ENCODE measurements at regions not wholly inside any gene's neighbourhood (a gene's known extent, or its start where the extent isn't known, plus 50 kb on each side); places are given as distances from the start of the nearest gene placed in this dataset.

DNA sequence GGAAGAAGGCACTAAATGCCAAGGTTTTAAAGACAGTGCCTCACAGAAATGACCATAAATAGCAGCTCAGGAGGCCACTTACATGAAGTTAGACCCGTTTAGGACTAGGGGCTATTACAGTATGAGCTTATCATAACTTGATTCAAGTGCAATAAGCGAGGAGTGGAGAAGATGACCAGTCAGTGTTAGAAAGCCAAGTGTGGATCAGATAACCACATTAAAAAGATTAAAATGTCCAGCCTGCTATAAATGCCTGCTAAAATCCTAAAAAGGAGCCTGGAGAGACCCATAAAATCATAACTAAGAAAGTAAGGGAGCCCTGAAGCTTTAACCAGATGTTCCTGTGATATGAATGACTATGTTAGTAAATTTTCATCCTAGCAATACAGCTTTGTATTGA lies 117.5 kb upstream of the ZNF521 start:
- DNase-seq, result no peak

DNA sequence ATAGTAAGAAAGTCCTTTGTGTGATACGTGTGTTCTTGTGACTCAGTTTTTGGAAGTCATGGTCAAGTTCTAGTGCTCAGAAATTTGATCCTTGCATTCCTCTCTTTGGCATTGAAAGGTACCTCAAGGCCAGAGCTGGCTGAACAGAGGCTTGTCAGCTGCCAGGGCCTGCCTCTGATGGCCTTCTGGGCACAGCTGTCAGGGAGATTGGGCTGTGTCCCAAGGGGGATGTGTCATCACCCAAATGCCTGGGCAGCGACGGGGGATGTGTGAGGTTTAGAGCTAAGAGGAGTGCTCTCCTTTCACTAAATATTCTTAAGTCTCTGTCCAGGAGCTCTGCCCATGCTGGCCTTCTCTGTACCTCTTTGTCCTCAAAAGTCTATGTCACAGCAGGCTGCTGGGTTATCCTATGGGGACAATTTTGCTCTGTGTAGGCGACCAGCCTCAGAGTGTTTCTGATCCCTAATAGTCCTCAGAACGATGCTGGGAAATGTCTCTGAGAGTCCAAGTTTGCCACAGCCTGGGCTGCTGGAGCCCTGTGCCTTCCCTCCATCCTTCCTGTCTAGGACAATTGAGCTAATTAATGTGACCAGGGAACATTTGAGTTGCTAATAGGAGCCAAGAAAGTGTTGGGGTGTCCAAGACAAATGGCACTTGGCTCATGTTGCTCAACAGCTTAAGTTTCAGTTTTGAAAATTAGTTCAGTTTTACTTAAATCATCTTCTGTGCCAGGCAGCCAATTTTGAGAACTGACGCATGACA lies 115.4 kb upstream of the ZNF521 start:
- no peak for DNase-seq

DNA sequence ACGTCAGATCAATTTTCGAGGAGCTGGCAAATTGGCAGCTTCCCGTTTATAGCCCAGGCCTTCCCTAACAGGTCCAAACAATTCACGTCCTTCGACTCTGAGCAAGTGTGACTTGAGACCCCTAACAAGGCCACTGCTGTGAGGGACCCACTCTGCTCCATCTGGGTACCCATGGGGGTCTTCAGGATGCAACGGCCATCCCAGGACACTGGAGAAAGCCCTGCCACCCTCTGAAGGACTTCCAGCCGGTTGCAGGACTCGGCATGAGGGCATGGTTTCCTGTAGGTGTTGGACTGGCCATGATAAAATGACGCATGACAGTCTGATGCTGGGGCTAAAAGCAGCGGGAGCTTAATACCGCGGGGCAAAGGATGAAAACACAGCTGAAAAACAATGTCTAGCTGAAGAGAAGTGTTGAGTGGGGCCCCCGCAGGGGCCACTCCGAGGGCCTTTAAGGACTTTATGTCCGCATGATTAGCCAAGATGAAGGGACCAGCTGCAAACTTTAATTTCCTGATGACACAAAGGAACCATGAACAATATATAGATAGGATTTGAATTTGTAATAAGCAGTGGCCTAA lies 113.3 kb upstream of the ZNF521 start:
- no peak for DNase-seq

GRCh38 chr18:25464227-25464626 lies 112.3 kb upstream of the ZNF521 start:
- no peak for DNase-seq

DNA sequence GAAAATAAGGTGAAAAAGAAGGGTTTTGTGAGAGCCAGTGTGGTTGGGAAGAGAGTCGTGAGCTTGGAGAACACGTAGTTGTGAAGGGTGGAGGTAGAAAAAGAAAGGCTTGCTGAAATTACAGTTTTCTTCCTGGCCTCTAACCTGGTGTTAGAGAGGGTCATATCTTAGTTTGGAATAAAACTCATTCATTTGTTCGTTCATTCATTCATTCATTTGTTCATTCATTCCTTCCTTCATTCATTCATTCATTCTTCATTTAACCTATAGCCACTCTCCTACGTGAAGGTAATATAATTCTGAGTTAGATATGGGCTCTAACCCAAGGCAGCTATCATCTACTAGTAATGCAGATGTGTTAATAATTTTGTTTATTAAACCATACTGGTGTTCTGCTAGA lies 111.8 kb upstream of the ZNF521 start:
- no peak for DNase-seq

DNA sequence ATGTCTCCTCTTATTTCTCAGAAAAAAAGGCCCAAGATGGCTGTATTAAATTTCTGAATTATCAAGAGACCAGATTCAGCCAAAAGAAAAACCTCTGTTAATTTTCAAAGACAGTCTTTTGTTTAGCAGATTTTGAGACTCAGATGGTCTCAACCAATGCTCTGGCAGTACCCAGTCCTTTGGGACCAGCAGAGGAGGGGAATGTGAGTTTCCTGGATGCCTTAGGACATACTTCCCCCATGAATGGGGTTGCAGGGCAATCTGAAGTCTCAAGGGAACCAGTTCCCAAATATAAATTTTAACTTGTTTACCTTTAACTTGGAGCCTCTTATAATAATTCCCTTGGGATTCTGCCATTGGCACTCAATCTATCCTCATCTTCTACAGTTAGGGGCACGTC lies 107.8 kb upstream of the ZNF521 start:
- no peak for DNase-seq

DNA sequence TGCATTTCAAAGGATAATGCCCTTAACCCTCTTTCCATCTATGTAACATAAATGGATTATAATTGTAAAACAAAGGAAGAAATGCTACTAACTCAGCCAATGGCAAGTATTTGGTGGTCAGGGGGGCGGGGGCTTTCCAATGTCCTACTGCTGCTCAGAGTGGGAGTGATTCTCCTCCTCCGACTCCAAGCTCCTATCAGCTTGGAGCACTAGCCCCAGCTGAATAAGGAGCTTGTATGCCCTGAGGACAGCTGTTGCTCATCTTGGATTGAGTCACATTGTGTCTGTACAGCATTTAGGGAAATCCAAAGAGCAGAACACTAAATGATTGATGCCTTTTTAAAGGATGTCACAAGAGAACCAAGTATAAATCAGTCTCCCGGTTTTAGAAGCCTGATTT lies 105.6 kb upstream of the ZNF521 start:
- DNase-seq, result no peak

DNA sequence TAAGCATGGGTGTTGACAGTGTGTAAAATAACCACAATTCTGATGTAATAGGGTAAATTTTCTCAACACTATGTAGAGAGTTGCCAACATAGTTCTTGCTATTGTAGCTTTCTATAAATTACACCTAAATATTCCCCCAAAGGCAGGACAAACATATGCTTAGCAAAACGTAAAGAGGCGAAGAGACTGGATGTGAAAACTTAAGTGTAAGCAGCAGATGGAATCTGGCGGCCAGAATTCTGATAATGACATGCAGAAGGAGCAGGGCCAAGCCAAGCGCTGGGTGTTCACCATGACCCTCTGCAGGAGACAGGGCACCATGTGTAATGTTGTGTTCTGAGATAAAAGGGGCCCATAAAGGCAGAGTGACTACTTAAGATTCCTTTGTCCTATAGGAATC lies 105.2 kb upstream of the ZNF521 start:
- DNase-seq, result no peak

- DNase-seq, result no peak
These were observed 104.5 kb upstream of the ZNF521 start for GRCh38 chr18:25456334-25457010.

GRCh38 chr18:25455646-25456045 lies 103.7 kb upstream of the ZNF521 start:
- no peak for DNase-seq

- DNase-seq, result no peak
These were observed 103.2 kb upstream of the ZNF521 start for GRCh38 chr18:25455159-25455558.

- no peak for DNase-seq
These were observed 102.8 kb upstream of the ZNF521 start for GRCh38 chr18:25454730-25455129.

- DNase-seq, result no peak
These were observed 102.3 kb upstream of the ZNF521 start for GRCh38 chr18:25454270-25454659.

GRCh38 chr18:25453556-25454269 lies 101.7 kb upstream of the ZNF521 start:
- DNase-seq, result no peak

DNA sequence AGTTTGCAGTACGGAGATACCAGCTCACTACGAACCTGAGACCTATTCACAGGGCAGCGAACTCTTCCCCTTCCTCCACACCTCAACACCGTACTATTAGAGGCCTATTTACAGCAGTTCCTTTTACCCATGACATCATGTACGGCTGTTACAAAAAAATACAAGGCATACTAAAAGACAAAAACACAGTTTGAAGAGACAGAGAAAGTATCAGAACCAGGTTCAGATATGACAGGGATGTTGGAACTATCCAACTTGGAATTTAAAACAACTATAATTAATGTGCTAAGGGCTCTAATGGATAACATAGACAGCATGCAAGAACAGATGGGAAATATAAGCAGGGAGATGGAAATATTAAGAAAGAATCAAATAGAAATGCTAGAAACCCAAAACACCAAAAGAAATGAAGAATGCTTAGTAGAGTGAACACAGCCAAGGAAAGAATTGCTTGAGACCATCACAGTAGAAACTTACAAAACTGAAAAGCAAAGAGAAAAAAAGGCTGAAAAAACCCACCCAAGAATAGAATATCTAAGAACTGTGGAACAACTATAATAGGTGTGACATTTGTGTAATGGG lies 99.2 kb upstream of the ZNF521 start:
- DNase-seq, result no peak

GRCh38 chr18:25449046-25449445 lies 97.1 kb upstream of the ZNF521 start:
- no peak for DNase-seq

DNA sequence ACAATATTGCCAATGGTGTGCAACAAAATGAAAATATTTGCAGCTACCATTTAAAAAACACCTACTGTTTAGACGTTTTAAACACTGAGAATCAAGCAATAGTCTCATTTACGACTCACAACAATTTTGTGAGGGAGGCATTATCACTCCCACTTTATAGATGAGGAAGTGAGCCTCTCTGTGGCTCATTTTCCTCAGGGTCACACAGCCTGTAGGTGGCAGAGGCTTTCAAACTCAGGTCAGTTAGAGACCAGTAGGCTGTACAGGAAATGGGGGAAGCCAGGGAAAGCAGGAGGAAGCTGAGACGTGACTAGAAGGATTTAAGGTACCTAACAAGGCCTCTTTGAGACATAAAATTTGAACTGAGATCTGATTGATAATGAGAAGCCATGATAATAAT lies 95.0 kb upstream of the ZNF521 start:
- DNase-seq, result no peak

- DNase-seq, result no peak
These were observed 93.5 kb upstream of the ZNF521 start for GRCh38 chr18:25445430-25445829.

DNA sequence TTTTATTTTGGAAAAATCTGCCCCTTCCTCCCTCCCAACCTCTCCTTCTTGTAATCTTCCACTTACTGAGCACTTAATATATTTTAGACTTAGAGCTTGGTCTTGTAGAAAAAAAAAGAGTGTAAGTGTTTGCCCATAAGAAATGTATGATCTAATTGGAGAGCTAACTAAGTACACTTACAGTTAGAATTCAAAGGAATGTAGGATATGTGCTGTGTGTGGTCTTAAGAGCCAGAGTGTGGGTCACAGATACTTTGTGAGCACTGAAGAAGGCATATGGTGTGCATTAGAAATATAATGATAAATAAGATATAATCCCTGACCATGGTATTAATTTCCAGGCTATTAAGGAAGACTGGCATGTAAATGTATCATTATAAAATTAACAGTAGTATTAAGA lies 91.8 kb upstream of the ZNF521 start:
- no peak for DNase-seq

GRCh38 chr18:25435149-25435782 lies 83.3 kb upstream of the ZNF521 start:
- no peak for DNase-seq

DNA sequence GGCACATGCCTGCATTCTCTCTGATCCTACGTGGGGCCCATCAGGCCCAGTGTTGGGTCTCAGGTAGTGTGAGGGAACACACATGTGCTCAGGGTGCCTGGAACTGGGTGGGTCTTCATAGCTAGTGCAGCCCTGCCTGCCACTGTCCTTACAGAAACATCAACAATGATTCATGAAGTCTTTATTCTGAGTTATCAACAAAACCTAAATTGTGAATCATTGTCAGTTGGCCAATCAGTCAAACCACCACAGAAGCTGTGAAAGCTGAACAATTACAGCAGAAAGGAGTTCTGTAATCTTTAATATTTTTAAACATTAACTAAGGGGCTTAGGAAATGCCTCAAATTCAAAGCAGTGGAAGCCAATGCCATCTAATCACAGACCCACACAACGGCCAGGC lies 82.8 kb upstream of the ZNF521 start:
- DNase-seq, result no peak

- DNase-seq, result no peak
These were observed 81.6 kb upstream of the ZNF521 start for GRCh38 chr18:25433590-25433989.

GRCh38 chr18:25425024-25425423 lies 73.1 kb upstream of the ZNF521 start:
- DNase-seq, result no peak
